T-cell (primary cell): ENCODE measurements at regions not wholly inside any gene's neighbourhood (a gene's known extent, or its start where the extent isn't known, plus 50 kb on each side); places are given as distances from the start of the nearest gene placed in this dataset.

Experiments used
- ATAC-seq, 4 experiments: fragments of 200-7000 bp in 3 of 4; fragments of 150-1000 bp in 1 of 4; cut with Tn5 transposase; replicated peaks in 1 of 4; 1 replicate in 3 of 4; 2 replicates in 1 of 4; pipeline ENCODE4 v1.10.0; 2021; ENCODE audit warnings: moderate library complexity in 3 of 4, mild to moderate bottlenecking in 2 of 4, moderate number of reproducible peaks in 1 of 4
- CTCF ChIA-PET, 2 donors: fragments of 300-600 bp; sonication (Branson Sonifier 250); formaldehyde crosslinking; loops; one replicate each; lab custom pipeline; 2022; ENCODE audit warnings: antibody characterized with exemption in 2 of 2; lab: Charles Lee
- POLR2A ChIA-PET, 2 donors: fragments of 300-600 bp; sonication (Branson Sonifier 250); formaldehyde crosslinking; loops; one replicate each; lab custom pipeline; 2022; ENCODE audit warnings: antibody characterized with exemption in 2 of 2; lab: Charles Lee
- DNase-seq, 35 experiments: peaks; one replicate each; pipeline versions ENCODE4 v3.0.0 to v3.0.0-alpha.2; 2013 to 2023
- H3K27ac ChIP-seq: one replicate; pipeline ENCODE4 v1.5.1; 2013; ENCODE audit warnings: low read length
- H3K27me3 ChIP-seq, 2 experiments: replicated peaks in 1 of 2; 1 replicate in 1 of 2; 2 replicates in 1 of 2; pipeline versions ENCODE4 v1.6.1 to v1.7.0; 2013; ENCODE audit warnings: low read length in 1 of 2, mixed read lengths in 1 of 2; ENCODE audit not compliant: control insufficient read depth in 2 of 2, insufficient read depth in 2 of 2; ENCODE audit errors: extremely low read depth in 1 of 2
- H3K36me3 ChIP-seq, 2 donors: 1 replicate in 1 of 2; 2 replicates in 1 of 2; pipeline versions ENCODE4 v1.6.1 to v1.7.0; 2013; ENCODE audit warnings: low read length in 1 of 2; ENCODE audit not compliant: control insufficient read depth in 2 of 2, insufficient read depth in 1 of 2; ENCODE audit errors: extremely low read depth in 1 of 2
- H3K4me1 ChIP-seq, 2 experiments: 1 replicate in 1 of 2; 2 replicates in 1 of 2; pipeline versions ENCODE4 v1.6.1 to v1.7.0; 2013; ENCODE audit warnings: low read length in 2 of 2, mixed read lengths in 1 of 2; ENCODE audit not compliant: insufficient read depth in 2 of 2, control insufficient read depth in 1 of 2; ENCODE audit errors: extremely low read depth in 1 of 2
- H3K4me3 ChIP-seq, 2 donors: 1 replicate in 1 of 2; 2 replicates in 1 of 2; pipeline versions ENCODE4 v1.5.1 to v1.7.0; 2013; ENCODE audit warnings: mild to moderate bottlenecking in 2 of 2, low read length in 1 of 2, moderate library complexity in 1 of 2; ENCODE audit not compliant: control insufficient read depth in 1 of 2; ENCODE audit errors: extremely low read depth in 1 of 2
- H3K9me3 ChIP-seq: 2 replicates; pipeline ENCODE4 v1.7.0; 2013
- H3K27ac Mint-ChIP-seq, 2 donors: one replicate each; pipeline ENCODE4 v1.8.0; 2020 to 2021; ENCODE audit warnings: mild to moderate bottlenecking in 2 of 2, mixed read lengths in 2 of 2
- H3K27me3 Mint-ChIP-seq, 2 donors: one replicate each; pipeline ENCODE4 v1.8.0; 2021 to 2022; ENCODE audit warnings: mixed read lengths in 2 of 2
- H3K36me3 Mint-ChIP-seq: one replicate; pipeline ENCODE4 v1.8.0; 2021; ENCODE audit warnings: mixed read lengths
- H3K4me1 Mint-ChIP-seq, 3 donors: one replicate each; pipeline ENCODE4 v1.8.0; 2020 to 2022; ENCODE audit warnings: mixed read lengths in 3 of 3, mild to moderate bottlenecking in 1 of 3
- H3K4me3 Mint-ChIP-seq, 3 donors: one replicate each; pipeline ENCODE4 v1.8.0; 2020 to 2022; ENCODE audit warnings: mild to moderate bottlenecking in 3 of 3, mixed read lengths in 3 of 3, moderate library complexity in 3 of 3
- H3K9me3 Mint-ChIP-seq, 3 donors: one replicate each; pipeline ENCODE4 v1.8.0; 2020 to 2022; ENCODE audit warnings: mixed read lengths in 3 of 3
- WGBS: methylation state at CpG from one replicate; pipeline ENCODE4 v1.1.5; 2013; ENCODE audit warnings: missing lambda C conversion rate; ENCODE audit not compliant: insufficient coverage; 5-methylcytosine and 5-hydroxymethylcytosine counted together

- CTCF ChIA-PET: no interaction called here
- Histone ChIP-seq H3K27ac (no peak overlapping the region), H3K27me3 (no peaks in the 10 kb centered on the region), H3K36me3 (no peaks in the 10 kb centered on the region), H3K4me3 (no peak overlapping the region), H3K9me3 (no peaks in the 10 kb centered on the region), H3K4me1 (no peaks in the 10 kb centered on the region)
- DNase-seq (no peak), ATAC-seq (no peak)
- Mint-ChIP-seq H3K9me3 (peaks cover 0 to 1% (median 0%) of the 10 kb centered on the region in 3 donors), H3K36me3 (no peaks in the 10 kb centered on the region), H3K4me1 (no peaks in the 10 kb centered on the region), H3K27ac (no peak overlapping the region), H3K4me3 (no peak overlapping the region), H3K27me3 (peaks cover 0 to 3% of the 10 kb centered on the region in 2 donors)
- POLR2A ChIA-PET: no interaction called here
- no CpG with 5 or more reads among the region's 1 CpG for WGBS
These were observed 143.1 kb upstream of the MPPED2 start for GRCh38 chr11:30729187-30729713.

- Histone ChIP-seq H3K4me1 (no peaks in the 10 kb centered on the region), H3K27me3 (no peaks in the 10 kb centered on the region), H3K27ac (no peak overlapping the region), H3K4me3 (no peak overlapping the region), H3K9me3 (no peaks in the 10 kb centered on the region), H3K36me3 (no peaks in the 10 kb centered on the region)
- Mint-ChIP-seq H3K27me3 (peaks cover 0 to 3% of the 10 kb centered on the region in 2 donors), H3K4me3 (no peak overlapping the region), H3K27ac (no peak overlapping the region), H3K4me1 (no peaks in the 10 kb centered on the region), H3K9me3 (peaks cover 0 to 4% (median 2%) of the 10 kb centered on the region in 3 donors), H3K36me3 (no peaks in the 10 kb centered on the region)
- DNase-seq: no peak
- CTCF ChIA-PET: no interaction called here
- POLR2A ChIA-PET: no interaction called here
- 20% methylated on average over 1 of the region's 2 CpGs for WGBS
- no peak for ATAC-seq
These were observed 139.6 kb upstream of the MPPED2 start for GRCh38 chr11:30725645-30726195.

- Histone ChIP-seq H3K9me3 (no peaks in the 10 kb centered on the region), H3K4me1 (no peaks in the 10 kb centered on the region), H3K4me3 (no peak overlapping the region), H3K27me3 (no peaks in the 10 kb centered on the region), H3K27ac (no peak overlapping the region), H3K36me3 (no peaks in the 10 kb centered on the region)
- ChIA-PET CTCF (no interaction called here), POLR2A (no interaction called here)
- Mint-ChIP-seq H3K27ac (no peak overlapping the region), H3K4me1 (no peaks in the 10 kb centered on the region), H3K36me3 (no peaks in the 10 kb centered on the region), H3K4me3 (no peak overlapping the region), H3K27me3 (no peaks in the 10 kb centered on the region), H3K9me3 (peaks cover 0 to 4% (median 2%) of the 10 kb centered on the region in 3 donors)
- DNase-seq (no peak), ATAC-seq (no peak)
These were observed 138.1 kb upstream of the MPPED2 start for GRCh38 chr11:30724274-30724673.

DNA sequence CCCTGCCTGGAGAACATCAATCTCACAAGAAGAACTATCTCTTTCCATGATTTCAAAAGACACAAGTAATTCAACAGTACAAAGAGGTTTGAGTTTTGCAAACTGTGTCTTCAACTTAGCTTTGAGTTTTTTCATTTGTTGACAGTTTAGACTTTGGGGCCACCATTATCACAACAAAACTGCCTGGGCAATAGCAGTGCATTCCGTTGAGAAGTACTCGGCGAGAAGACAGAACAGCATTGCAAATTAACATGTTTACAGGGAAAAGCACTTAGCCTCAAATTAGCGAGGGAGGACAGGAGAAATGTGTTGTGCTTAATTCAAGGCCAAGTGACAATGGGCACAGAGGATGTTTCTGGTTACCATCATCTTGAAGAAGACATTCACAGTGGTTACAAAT is 133.2 kb upstream of the MPPED2 start:
- peaks cover 0 to 9% (median 4%) of the 10 kb centered on the region in 3 donors for H3K9me3 Mint-ChIP-seq
- ChIA-PET CTCF (no interaction called here), POLR2A (no interaction called here)
- H3K4me1 ChIP-seq: no peaks in the 10 kb centered on the region
- no peak overlapping the region for H3K27ac ChIP-seq
- H3K4me3 Mint-ChIP-seq: no peak overlapping the region
- ATAC-seq (no peak), DNase-seq (no peak)
- H3K27me3 Mint-ChIP-seq: no peaks in the 10 kb centered on the region
- no peaks in the 10 kb centered on the region for H3K9me3 ChIP-seq
- no peak overlapping the region for H3K4me3 ChIP-seq
- no peaks in the 10 kb centered on the region for H3K36me3 ChIP-seq
- 43% methylated on average over 1 of the region's 4 CpGs for WGBS
- no peaks in the 10 kb centered on the region for H3K4me1 Mint-ChIP-seq
- no peaks in the 10 kb centered on the region for H3K27me3 ChIP-seq
- H3K36me3 Mint-ChIP-seq: no peaks in the 10 kb centered on the region
- no peak overlapping the region for H3K27ac Mint-ChIP-seq

DNA sequence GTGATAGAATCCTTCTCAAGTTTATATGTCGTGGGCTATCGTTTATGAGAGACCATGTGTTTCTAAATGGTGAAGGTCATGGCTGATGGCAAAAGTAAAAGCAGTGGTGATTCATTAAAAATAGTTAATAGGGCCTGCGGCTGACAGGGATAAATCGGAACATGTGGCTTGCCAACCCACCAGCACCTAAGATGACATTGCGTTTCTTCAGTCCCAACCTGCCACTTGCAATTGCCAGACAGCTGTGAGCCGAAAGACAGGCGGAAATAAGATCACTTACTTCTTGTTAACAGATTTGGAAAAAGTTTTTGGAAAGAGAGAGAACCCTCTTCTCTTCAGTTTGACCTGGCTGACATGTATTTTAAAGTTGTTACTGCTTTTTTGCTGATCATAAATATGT is 131.5 kb upstream of the MPPED2 start:
- POLR2A ChIA-PET: no interaction called here
- Mint-ChIP-seq H3K36me3 (no peaks in the 10 kb centered on the region), H3K4me1 (no peaks in the 10 kb centered on the region), H3K27me3 (no peaks in the 10 kb centered on the region), H3K27ac (no peak overlapping the region), H3K4me3 (no peak overlapping the region), H3K9me3 (peaks cover 0 to 7% (median 0%) of the 10 kb centered on the region in 3 donors)
- Histone ChIP-seq H3K27ac (no peak overlapping the region), H3K4me1 (no peaks in the 10 kb centered on the region), H3K9me3 (no peaks in the 10 kb centered on the region), H3K27me3 (no peaks in the 10 kb centered on the region), H3K36me3 (no peaks in the 10 kb centered on the region), H3K4me3 (no peak overlapping the region)
- CTCF ChIA-PET: no interaction called here
- 92% methylated on average over 2 of the region's 7 CpGs for WGBS
- DNase-seq (no peak), ATAC-seq (no peak)

DNA sequence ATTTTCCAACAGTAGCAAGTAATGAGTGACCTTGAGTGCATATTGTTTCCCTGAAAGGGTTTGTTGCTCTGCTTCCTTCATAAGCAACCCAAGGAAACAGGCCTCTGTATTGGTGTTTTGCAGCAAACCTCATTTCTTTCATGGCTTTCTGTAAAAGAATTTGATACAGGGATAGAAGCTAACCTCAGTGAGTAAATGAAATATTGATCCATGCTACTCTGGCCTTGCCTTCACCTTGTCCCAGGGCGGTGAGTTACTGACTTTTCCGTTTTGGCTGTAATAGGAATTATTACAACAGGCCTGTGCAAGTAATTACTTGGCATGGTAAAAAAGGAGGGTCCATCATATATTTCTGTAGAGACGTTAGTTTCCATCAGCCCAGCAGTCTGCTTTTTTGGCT is 130.9 kb upstream of the MPPED2 start:
- Mint-ChIP-seq H3K27ac (no peak overlapping the region), H3K9me3 (peaks cover 0 to 7% (median 0%) of the 10 kb centered on the region in 3 donors), H3K4me1 (no peaks in the 10 kb centered on the region), H3K27me3 (no peaks in the 10 kb centered on the region), H3K4me3 (no peak overlapping the region), H3K36me3 (no peaks in the 10 kb centered on the region)
- Histone ChIP-seq H3K27me3 (no peaks in the 10 kb centered on the region), H3K4me3 (no peak overlapping the region), H3K9me3 (no peaks in the 10 kb centered on the region), H3K27ac (no peak overlapping the region), H3K36me3 (no peaks in the 10 kb centered on the region), H3K4me1 (no peaks in the 10 kb centered on the region)
- ATAC-seq: no peak
- ChIA-PET CTCF (no interaction called here), POLR2A (no interaction called here)
- no peak for DNase-seq
- WGBS: no CpG with 5 or more reads among the region's 3 CpGs
